Epithelial cell of proximal tubule (primary cell): ENCODE measurements at regions not wholly inside any gene's neighbourhood (a gene's known extent, or its start where the extent isn't known, plus 50 kb on each side); places are given as distances from the start of the nearest gene placed in this dataset.

ENCODE experiments used
- DNase-seq: peaks from one replicate; pipeline ENCODE4 v3.0.0-alpha.2; 2011; ENCODE audit warnings: low read depth
- H3K4me3 ChIP-seq: 2 replicates; pipeline ENCODE4 v1.5.1; 2011; ENCODE audit warnings: low read depth, mild to moderate bottlenecking, low read length
- TF ChIP-seq, protein P1 (sequence below): conservative IDR thresholded peaks from 2 replicates; pipeline ENCODE4 v1.5.1; 2012; ENCODE audit warnings: low read depth, mild to moderate bottlenecking, low read length

DNA sequence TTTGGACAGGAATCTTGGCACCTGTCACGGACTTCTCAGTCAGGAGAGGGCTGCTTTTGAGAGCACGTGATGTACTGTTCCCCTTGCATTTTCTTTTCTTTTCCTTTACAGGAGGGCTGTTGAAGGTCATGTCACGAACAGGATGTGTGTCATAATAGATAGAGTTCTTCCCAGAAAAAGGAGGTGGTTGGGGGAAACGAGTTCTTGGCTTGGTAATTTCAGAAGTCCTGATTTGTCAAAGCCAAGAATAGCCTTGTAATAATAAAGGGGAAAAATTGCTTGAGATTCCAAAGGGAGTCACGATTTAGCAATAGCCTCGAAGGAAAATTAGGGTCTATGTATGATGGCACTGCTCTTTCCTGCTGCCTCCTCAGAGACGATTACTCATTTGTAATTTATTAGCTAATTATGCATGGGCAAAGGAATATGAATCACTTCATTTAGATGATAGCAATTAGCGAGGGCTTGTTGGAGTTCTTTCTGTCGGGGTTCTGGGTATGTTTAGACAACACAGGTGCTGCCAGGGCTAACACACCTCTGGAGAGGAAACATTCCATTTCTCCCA, 277.7 kb upstream of the N4BP1 start:
- no peak for DNase-seq
- TF ChIP-seq, protein P1, sequence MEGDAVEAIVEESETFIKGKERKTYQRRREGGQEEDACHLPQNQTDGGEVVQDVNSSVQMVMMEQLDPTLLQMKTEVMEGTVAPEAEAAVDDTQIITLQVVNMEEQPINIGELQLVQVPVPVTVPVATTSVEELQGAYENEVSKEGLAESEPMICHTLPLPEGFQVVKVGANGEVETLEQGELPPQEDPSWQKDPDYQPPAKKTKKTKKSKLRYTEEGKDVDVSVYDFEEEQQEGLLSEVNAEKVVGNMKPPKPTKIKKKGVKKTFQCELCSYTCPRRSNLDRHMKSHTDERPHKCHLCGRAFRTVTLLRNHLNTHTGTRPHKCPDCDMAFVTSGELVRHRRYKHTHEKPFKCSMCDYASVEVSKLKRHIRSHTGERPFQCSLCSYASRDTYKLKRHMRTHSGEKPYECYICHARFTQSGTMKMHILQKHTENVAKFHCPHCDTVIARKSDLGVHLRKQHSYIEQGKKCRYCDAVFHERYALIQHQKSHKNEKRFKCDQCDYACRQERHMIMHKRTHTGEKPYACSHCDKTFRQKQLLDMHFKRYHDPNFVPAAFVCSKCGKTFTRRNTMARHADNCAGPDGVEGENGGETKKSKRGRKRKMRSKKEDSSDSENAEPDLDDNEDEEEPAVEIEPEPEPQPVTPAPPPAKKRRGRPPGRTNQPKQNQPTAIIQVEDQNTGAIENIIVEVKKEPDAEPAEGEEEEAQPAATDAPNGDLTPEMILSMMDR: no peak
- no peak overlapping the region for H3K4me3 ChIP-seq

DNA sequence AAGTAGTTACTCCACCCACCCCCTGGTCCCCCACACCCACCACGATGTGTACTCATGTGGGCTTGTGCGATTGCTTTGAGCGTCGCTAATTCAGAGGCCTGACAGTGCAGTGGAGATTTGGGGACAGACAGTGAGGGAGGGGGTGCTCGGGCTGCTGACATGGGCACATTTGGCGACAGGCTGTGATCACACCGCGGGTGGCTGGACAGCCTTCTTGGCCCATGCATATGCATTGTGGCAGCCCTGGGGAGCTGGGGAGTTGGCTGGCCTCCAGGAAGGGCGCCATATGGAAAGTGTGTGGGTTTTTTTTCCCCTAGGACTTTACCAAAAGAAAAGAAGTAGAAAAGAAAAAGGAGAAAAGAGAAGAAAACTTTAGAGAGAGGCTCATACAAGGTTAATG, 275.5 kb upstream of the N4BP1 start:
- TF ChIP-seq, protein P1: no peak
- DNase-seq: no peak
- no peak overlapping the region for H3K4me3 ChIP-seq

DNA sequence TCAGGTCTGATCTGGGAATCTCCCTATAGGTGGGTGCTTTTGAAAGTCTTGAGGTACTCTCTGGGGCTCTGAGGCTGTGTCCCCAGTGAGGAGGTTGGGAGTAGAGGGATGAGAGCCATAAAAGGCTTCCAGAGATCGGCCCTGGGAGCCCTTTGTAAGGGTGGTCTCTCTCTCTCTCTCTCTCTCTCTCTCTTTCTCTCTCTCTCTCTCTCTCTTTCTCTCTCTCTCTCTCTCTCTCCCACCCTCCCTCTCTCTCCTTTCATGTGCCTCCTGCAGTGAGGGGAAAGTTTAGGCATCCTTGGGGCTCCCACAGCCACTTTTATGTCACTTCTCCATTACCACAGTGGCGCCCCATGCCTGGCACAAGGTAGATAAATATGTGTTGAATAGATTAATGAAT, 271.3 kb upstream of the N4BP1 start:
- no peak overlapping the region for H3K4me3 ChIP-seq
- TF ChIP-seq, protein P1: no peak
- DNase-seq: no peak

DNA sequence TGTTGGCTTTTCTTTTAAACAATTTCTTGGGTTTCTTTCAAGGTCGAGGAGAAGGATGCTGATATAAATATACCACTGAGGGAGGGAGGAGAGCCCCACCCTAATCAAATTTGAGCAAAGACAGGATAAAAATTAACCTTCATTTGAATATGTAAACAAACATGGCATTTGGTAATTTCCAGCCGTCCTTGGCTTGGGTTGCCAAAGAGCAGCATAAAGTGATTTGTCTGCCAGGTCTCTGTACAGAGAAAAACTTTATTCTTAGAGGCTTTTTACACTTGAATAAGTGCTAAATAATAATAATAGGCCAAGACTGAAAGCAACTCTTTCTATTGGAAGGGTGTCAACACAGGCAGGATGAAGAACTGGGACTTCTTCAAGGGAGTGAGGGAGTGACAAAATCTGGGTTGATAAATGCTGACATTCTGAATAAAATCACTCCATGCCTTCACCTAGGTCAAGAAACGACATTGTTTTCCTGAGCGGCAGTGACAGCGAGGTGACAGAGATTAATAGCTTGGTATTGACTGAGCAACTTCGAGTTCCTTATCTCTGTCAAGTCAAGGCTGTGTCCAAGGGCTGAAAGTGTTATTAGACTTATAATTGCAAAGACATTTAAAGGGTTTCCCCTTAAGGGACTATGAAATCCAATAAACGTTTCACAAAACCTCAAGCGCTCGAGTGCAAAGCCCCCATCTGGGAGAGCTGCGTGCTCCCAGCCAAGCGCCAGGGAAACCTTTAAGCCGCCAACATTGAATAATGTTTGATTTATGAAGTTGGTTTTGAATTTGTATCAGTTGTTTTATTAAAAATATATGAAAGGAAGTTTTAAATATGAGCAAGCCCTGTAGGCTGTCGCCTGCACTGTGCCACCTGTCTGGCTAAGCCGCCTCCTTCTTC, 269.5 kb upstream of the N4BP1 start:
- no peak for DNase-seq
- H3K4me3 ChIP-seq: no peak overlapping the region
- TF ChIP-seq, protein P1: no peak

DNA sequence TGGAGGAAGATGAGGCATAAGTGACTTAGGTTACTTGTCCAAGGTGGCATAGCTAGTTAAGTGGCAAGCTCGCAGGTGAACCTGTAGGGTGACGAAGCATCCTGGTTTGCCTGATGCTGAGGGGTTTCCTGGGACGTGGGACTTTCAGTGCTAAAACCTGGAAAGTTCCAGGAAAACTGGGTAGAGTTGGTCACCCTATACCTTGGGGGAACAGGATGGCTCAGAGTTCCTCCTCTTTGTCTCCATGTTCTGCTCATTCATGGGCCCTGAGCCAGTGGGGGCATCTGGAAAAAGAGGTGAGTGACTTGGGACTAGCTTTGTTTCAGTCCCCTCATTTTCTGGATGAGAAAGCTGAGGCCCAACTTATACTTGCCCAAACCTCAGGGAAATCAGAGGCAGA, 268.0 kb upstream of the N4BP1 start:
- TF ChIP-seq, protein P1: no peak
- no peak overlapping the region for H3K4me3 ChIP-seq
- no peak for DNase-seq

DNA sequence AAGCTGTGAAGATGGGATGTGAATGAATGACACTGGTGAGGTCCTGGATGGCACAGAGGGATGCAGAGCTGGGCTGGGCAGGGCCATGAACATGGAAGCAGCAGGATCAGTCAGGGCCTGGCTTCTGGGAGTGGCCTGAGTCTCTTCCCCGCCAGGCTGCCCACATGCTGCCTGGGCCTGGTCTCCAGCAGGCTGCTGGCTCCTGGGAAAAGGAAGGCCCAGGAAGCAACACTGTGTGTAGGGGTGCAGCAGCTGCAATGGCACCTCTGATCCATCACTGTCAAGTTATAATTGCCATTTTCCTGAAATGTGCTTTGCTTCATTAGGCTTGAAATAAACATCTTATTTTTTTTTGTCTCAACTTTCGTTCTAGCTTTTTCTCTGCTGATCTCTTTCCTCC, 260.2 kb upstream of the N4BP1 start:
- no peak for DNase-seq
- no peak overlapping the region for H3K4me3 ChIP-seq
- TF ChIP-seq, protein P1: no peak
